GM12891 (cell line): ENCODE measurements at regions not wholly inside any gene's neighbourhood (a gene's known extent, or its start where the extent isn't known, plus 50 kb on each side); places are given as distances from the start of the nearest gene placed in this dataset.

Source experiments
- PAX5 ChIP-seq: IDR thresholded peaks from 2 replicates; pipeline ENCODE4 v1.6.1; 2011; ENCODE audit warnings: low read length, moderate library complexity, mild to moderate bottlenecking; ENCODE audit not compliant: insufficient read depth, severe bottlenecking
- POLR2A ChIP-seq: IDR thresholded peaks from 2 replicates; pipeline ENCODE4 v1.6.1; 2011; ENCODE audit warnings: low read depth, low read length, control low read depth
- POLR2AphosphoS5 ChIP-seq: IDR thresholded peaks from 2 replicates; pipeline ENCODE4 v1.6.1; 2011; ENCODE audit warnings: low read depth, low read length, control low read depth
- POU2F2 ChIP-seq: IDR thresholded peaks from 2 replicates; pipeline ENCODE4 v1.6.1; 2011; ENCODE audit warnings: low read depth, mild to moderate bottlenecking, control low read depth, low read length, moderate library complexity
- SPI1 ChIP-seq: IDR thresholded peaks from 2 replicates; pipeline ENCODE4 v1.6.1; 2011; ENCODE audit warnings: low read depth, low read length, control low read depth
- TAF1 ChIP-seq: IDR thresholded peaks from 2 replicates; pipeline ENCODE4 v1.6.1; 2011; ENCODE audit warnings: low read depth, low read length, control low read depth

GRCh38 chr1:119204197-119204960 lies 63.9 kb upstream of the WARS2 start:
- TF ChIP-seq POLR2AphosphoS5 = no peak
- TF ChIP-seq POLR2A = no peak
- TF ChIP-seq TAF1 = no peak
- TF ChIP-seq POU2F2 = no peak
- no peak for TF ChIP-seq SPI1
- TF ChIP-seq PAX5 = no peak
